SU-DHL-6 (cell line): ENCODE measurements at regions not wholly inside any gene's neighbourhood (a gene's known extent, or its start where the extent isn't known, plus 50 kb on each side); places are given as distances from the start of the nearest gene placed in this dataset.

Experiments
- H2AFZ ChIP-seq: fragments of 200-600 bp; sonication (generic); 2 replicates; pipeline ENCODE4 v1.6.1; 2014; ENCODE audit warnings: low read depth, mild to moderate bottlenecking, moderate library complexity, mixed read lengths, antibody characterized with exemption, low read length; ENCODE audit not compliant: severe bottlenecking
- H3F3A ChIP-seq: fragments of 200-600 bp; shearing (Covaris generic); 2 replicates; pipeline ENCODE4 v1.6.0; 2016; ENCODE audit warnings: antibody characterized with exemption, mild to moderate bottlenecking; ENCODE audit not compliant: insufficient read depth
- H3K27ac ChIP-seq: fragments of 200-600 bp; sonication (generic); 2 replicates; pipeline ENCODE4 v1.5.1; 2016; ENCODE audit warnings: low read depth, mild to moderate bottlenecking, low read length, moderate library complexity, mixed read lengths
- H3K27me3 ChIP-seq: fragments of 200-600 bp; sonication (generic), shearing (Covaris generic); 2 replicates; pipeline ENCODE4 v1.6.0; 2014; ENCODE audit warnings: mild to moderate bottlenecking, low read length
- H3K36me3 ChIP-seq: fragments of 200-600 bp; sonication (generic); 2 replicates; pipeline ENCODE4 v1.6.1; 2014; ENCODE audit warnings: mild to moderate bottlenecking, low read length, mixed read lengths
- H3K4me2 ChIP-seq: fragments of 300-600, 200-600 bp; shearing (Covaris generic), sonication (generic); 2 replicates; pipeline ENCODE4 v1.6.0; 2014; ENCODE audit warnings: low read length, low read depth, mild to moderate bottlenecking; ENCODE audit not compliant: poor library complexity, severe bottlenecking
- H3K4me3 ChIP-seq: fragments of 200-600 bp; sonication (generic); 2 replicates; pipeline ENCODE4 v1.5.1; 2014; ENCODE audit warnings: antibody characterized with exemption, low read length, mild to moderate bottlenecking, mixed read lengths; ENCODE audit not compliant: insufficient read depth, poor library complexity, severe bottlenecking
- H3K79me2 ChIP-seq: fragments of 200-600 bp; sonication (generic); 2 replicates; pipeline ENCODE4 v1.6.1; 2014; ENCODE audit warnings: mild to moderate bottlenecking, low read length, moderate library complexity; ENCODE audit not compliant: insufficient read depth
- H3K9ac ChIP-seq: fragments of 200-600 bp; sonication (generic); 2 replicates; pipeline ENCODE4 v1.7.0; 2014; ENCODE audit warnings: mild to moderate bottlenecking, low read length
- H3K9me2 ChIP-seq: fragments of 200-600 bp; sonication (generic); replicated peaks from 2 replicates; pipeline ENCODE4 v1.6.1; 2014; ENCODE audit warnings: low read length; ENCODE audit not compliant: insufficient read depth
- H3K9me3 ChIP-seq: fragments of 200-600 bp; sonication (generic); 2 replicates; pipeline ENCODE4 v1.6.1; 2014; ENCODE audit warnings: low read length, mixed read lengths; ENCODE audit not compliant: insufficient read depth
- H4K20me1 ChIP-seq: fragments of 200-600 bp; sonication (generic); 2 replicates; pipeline ENCODE4 v1.6.1; 2014; ENCODE audit warnings: low read depth, mild to moderate bottlenecking, antibody characterized with exemption, low read length, moderate library complexity, mixed read lengths
- EZH2phosphoT487 ChIP-seq: fragments of 200-600 bp; sonication (generic), shearing (Covaris generic); conservative IDR thresholded peaks from 2 replicates; pipeline ENCODE4 v1.6.1; 2018; ENCODE audit warnings: mild to moderate bottlenecking, antibody characterized with exemption, low read length, moderate library complexity, mixed read lengths
- TF ChIP-seq, protein P1 (sequence below): fragments of 200-600 bp; sonication (generic); IDR thresholded peaks from one replicate; pipeline ENCODE4 v1.5.1; 2017; ENCODE audit warnings: antibody characterized with exemption, mild to moderate bottlenecking, low read length, moderate library complexity; ENCODE audit not compliant: insufficient read depth, poor library complexity, severe bottlenecking

DNA sequence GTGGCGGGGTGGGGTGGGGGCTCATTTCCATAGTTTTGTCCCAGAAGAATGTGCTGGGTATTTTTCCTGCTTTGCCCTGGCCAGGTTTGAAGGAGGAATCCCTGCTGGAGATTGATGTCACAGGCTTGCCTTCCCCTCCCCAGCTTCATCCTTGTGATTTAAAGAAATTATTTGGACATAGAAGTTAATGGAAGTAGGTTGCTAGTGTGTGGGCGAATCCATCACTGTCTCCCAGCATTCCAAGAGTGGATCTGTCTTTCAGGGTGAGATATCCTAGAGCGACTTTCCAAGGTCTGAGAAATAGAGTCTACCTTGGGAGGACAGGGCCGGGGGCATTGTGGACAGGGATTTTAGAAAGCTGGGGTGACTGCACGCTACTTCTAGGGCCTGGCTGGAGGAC, 64.9 kb upstream of the HSPA9 start:
- no peak overlapping the region for H2AFZ ChIP-seq

DNA sequence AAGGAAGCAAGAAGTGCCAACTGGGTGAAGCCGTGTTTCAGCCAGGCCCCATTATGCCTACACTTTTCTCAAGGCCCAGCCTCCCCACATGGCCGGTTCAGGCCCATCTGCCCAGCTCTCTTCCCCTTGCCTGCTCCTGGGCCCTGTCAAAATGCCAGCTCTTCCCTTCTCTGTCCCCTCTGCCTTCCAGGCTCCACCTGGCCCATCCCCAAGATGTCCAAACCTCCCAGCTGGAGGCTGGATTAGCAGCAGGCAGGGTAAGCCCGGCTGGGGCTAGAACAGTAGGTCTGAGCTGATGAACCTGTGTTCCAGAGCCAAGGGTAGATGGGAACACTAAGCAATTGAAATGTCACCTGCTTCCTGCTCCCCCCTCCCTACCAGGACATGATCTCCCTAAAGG, 64.1 kb upstream of the HSPA9 start:
- no peak for TF ChIP-seq EZH2phosphoT487
- TF ChIP-seq, protein P1, sequence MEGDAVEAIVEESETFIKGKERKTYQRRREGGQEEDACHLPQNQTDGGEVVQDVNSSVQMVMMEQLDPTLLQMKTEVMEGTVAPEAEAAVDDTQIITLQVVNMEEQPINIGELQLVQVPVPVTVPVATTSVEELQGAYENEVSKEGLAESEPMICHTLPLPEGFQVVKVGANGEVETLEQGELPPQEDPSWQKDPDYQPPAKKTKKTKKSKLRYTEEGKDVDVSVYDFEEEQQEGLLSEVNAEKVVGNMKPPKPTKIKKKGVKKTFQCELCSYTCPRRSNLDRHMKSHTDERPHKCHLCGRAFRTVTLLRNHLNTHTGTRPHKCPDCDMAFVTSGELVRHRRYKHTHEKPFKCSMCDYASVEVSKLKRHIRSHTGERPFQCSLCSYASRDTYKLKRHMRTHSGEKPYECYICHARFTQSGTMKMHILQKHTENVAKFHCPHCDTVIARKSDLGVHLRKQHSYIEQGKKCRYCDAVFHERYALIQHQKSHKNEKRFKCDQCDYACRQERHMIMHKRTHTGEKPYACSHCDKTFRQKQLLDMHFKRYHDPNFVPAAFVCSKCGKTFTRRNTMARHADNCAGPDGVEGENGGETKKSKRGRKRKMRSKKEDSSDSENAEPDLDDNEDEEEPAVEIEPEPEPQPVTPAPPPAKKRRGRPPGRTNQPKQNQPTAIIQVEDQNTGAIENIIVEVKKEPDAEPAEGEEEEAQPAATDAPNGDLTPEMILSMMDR: no peak
- Histone ChIP-seq H3K27me3 (no peaks in the 10 kb centered on the region), H3K4me2 (no peak overlapping the region), H3K27ac (no peak overlapping the region), H3K79me2 (no peaks in the 10 kb centered on the region), H3K9ac (no peak overlapping the region), H3F3A (no peaks in the 10 kb centered on the region), H2AFZ (no peak overlapping the region), H3K9me2 (no peaks in the 10 kb centered on the region), H3K36me3 (no peaks in the 10 kb centered on the region), H4K20me1 (no peaks in the 10 kb centered on the region), H3K4me3 (no peak overlapping the region), H3K9me3 (no peaks in the 10 kb centered on the region)

More for the DNA sequence above, 64.9 kb upstream of the HSPA9 start:
- H3K79me2 ChIP-seq: no peaks in the 10 kb centered on the region
- H4K20me1 ChIP-seq: no peaks in the 10 kb centered on the region
- no peaks in the 10 kb centered on the region for H3K27me3 ChIP-seq
- TF ChIP-seq EZH2phosphoT487: no peak
- TF ChIP-seq, protein P1: no peak
- no peaks in the 10 kb centered on the region for H3K36me3 ChIP-seq
- no peak overlapping the region for H3K9ac ChIP-seq
- no peak overlapping the region for H3K4me2 ChIP-seq
- H3K9me2 ChIP-seq: no peaks in the 10 kb centered on the region
- H3F3A ChIP-seq: no peaks in the 10 kb centered on the region
- H3K27ac ChIP-seq: no peak overlapping the region
- H3K4me3 ChIP-seq: no peak overlapping the region
- no peaks in the 10 kb centered on the region for H3K9me3 ChIP-seq

DNA sequence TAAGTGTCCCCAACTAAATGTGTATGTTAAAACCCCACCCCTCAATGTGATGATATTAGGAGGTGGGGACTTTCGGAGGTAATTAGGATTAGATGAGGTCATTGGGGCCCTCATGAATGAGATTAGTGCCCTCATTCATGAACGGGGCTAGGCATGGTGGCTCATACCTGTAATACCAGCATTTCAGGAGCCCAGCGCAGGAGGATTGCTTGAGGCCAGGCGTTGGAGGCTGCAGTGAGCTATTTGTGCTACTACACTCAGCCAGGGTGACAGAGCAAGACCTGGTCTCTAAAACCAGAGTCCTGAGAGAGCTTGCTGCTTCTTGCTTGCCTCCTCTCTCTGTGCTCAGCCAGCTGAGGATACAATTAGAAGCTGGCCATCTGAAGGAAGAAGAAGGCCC, 62.1 kb upstream of the HSPA9 start:
- no peaks in the 10 kb centered on the region for H3K9me3 ChIP-seq

More for the DNA sequence above, 62.1 kb upstream of the HSPA9 start:
- no peaks in the 10 kb centered on the region for H3K9me2 ChIP-seq
- no peak overlapping the region for H3K4me3 ChIP-seq
- no peaks in the 10 kb centered on the region for H3K79me2 ChIP-seq
- TF ChIP-seq, protein P1: no peak
- TF ChIP-seq EZH2phosphoT487: no peak
- H3K27ac ChIP-seq: no peak overlapping the region
- H3K9ac ChIP-seq: no peak overlapping the region
- H3K4me2 ChIP-seq: no peak overlapping the region
- no peaks in the 10 kb centered on the region for H3K36me3 ChIP-seq
- H2AFZ ChIP-seq: no peak overlapping the region
- H4K20me1 ChIP-seq: no peaks in the 10 kb centered on the region
- no peaks in the 10 kb centered on the region for H3K27me3 ChIP-seq
- no peaks in the 10 kb centered on the region for H3F3A ChIP-seq
